Umbilical cord (tissue), 1 donor: ENCODE measurements at regions not wholly inside any gene's neighbourhood (a gene's known extent, or its start where the extent isn't known, plus 50 kb on each side); places are given as distances from the start of the nearest gene placed in this dataset.
"Not testable (repeated sequence)": the region's sequence is repeated elsewhere in the genome, so short reads cannot be mapped to it uniquely, and the experiment has no call there.

Source experiments
- DNase-seq: peaks from one replicate; pipeline ENCODE4 v3.0.0-alpha.2; 2015; ENCODE audit warnings: low spot score

GRCh38 chr2:132318481-132318880 lies 98.1 kb upstream of the GPR39 start:
- not testable (repeated sequence) for DNase-seq

- DNase-seq: not testable (repeated sequence)
These were observed 92.6 kb upstream of the GPR39 start for GRCh38 chr2:132324005-132324404.

GRCh38 chr2:132332345-132333033 lies 84.1 kb upstream of the GPR39 start:
- DNase-seq: not testable (repeated sequence)

GRCh38 chr2:132337135-132337534 lies 79.5 kb upstream of the GPR39 start:
- not testable (repeated sequence) for DNase-seq

GRCh38 chr2:132337844-132338243 lies 78.8 kb upstream of the GPR39 start:
- DNase-seq: not testable (repeated sequence)

- peak; percentile 90 for DNase-seq
These were observed 69.4 kb upstream of the GPR39 start for GRCh38 chr2:132347041-132347780.

GRCh38 chr2:132349092-132349687 lies 67.4 kb upstream of the GPR39 start:
- peak; percentile 48 for DNase-seq

GRCh38 chr2:132351668-132352067 lies 64.9 kb upstream of the GPR39 start:
- DNase-seq: not testable (repeated sequence)

GRCh38 chr2:132352481-132353001 lies 64.1 kb upstream of the GPR39 start:
- peak; percentile 50 for DNase-seq

- peak; percentile 7 for DNase-seq
These were observed 63.2 kb upstream of the GPR39 start for GRCh38 chr2:132353380-132353779.

- not testable (repeated sequence) for DNase-seq
These were observed 55.6 kb upstream of the GPR39 start for GRCh38 chr2:132360964-132361363.

GRCh38 chr2:132361498-132361897 lies 55.1 kb upstream of the GPR39 start:
- DNase-seq: not testable (repeated sequence)

- DNase-seq: not testable (repeated sequence)
These were observed 53.3 kb upstream of the GPR39 start for GRCh38 chr2:132363352-132363751.

GRCh38 chr2:132365963-132366362 lies 50.6 kb upstream of the GPR39 start:
- not testable (repeated sequence) for DNase-seq

- no peak for DNase-seq
These were observed 50.0 kb upstream of the GPR39 start for GRCh38 chr2:132366421-132367180.
